GM12878 (cell line): ENCODE measurements at regions not wholly inside any gene's neighbourhood (a gene's known extent, or its start where the extent isn't known, plus 50 kb on each side); places are given as distances from the start of the nearest gene placed in this dataset.

Source experiments
- CTCF ChIP-seq, 3 experiments: IDR thresholded peaks in 2 of 3; conservative IDR thresholded peaks in 1 of 3; 2 replicates each; pipeline ENCODE4 v1.5.1; 2011; ENCODE audit warnings: low read depth in 3 of 3, low read length in 3 of 3, mild to moderate bottlenecking in 3 of 3, control low read depth in 2 of 3, moderate library complexity in 2 of 3, inconsistent platforms in 1 of 3, mixed read lengths in 1 of 3; ENCODE audit not compliant: control insufficient read depth in 2 of 3, insufficient read depth in 1 of 3; ENCODE audit errors: extremely low read depth in 1 of 3
- GABPA ChIP-seq: IDR thresholded peaks from 2 replicates; pipeline ENCODE4 v1.6.1; 2014; ENCODE audit warnings: antibody characterized with exemption, low read depth, mild to moderate bottlenecking, inconsistent platforms
- MAX ChIP-seq: IDR thresholded peaks from 2 replicates; pipeline ENCODE4 v1.6.1; 2012; ENCODE audit warnings: low read depth, low read length, improper control_type of control experiment
- POLR2A ChIP-seq: IDR thresholded peaks from 2 replicates; pipeline ENCODE4 v1.6.1; 2011; ENCODE audit warnings: low read depth, mild to moderate bottlenecking, low read length
- PRDM15 ChIP-seq: fragments of 450-650 bp; formaldehyde crosslinking; IDR thresholded peaks from 2 replicates; pipeline ENCODE4 v1.4.0; 2020; ENCODE audit warnings: mild to moderate bottlenecking, moderate library complexity
- RAD21 ChIP-seq: IDR thresholded peaks from 2 replicates; pipeline ENCODE4 v1.6.1; 2011; ENCODE audit warnings: mild to moderate bottlenecking, low read depth, low read length, moderate library complexity; ENCODE audit not compliant: insufficient read depth
- RFX5 ChIP-seq: IDR thresholded peaks from 2 replicates; pipeline ENCODE4 v1.6.1; 2011; ENCODE audit warnings: low read depth, low read length, improper control_type of control experiment

- TF ChIP-seq RAD21 = no peak
- no peak for TF ChIP-seq GABPA
- no peak for TF ChIP-seq POLR2A
- TF ChIP-seq PRDM15 (CRISPR knock-in tag) = no peak
- TF ChIP-seq RFX5 = no peak
- no peak for TF ChIP-seq CTCF (IDR thresholded peaks at IDR 0.05 in 2 of 3, conservative IDR thresholded peaks at IDR 0.05 in 1 of 3; ENCODE audit: control insufficient read depth in 2 of 3, extremely low read depth in 1 of 3, insufficient read depth in 1 of 3, low read depth in 3 of 3, low read length in 3 of 3)
- no peak for TF ChIP-seq MAX
Observed at GRCh38 chr13:111407381-111408131, 87.1 kb downstream of the TEX29 start.
